IMR-90 (cell line): ENCODE measurements at regions not wholly inside any gene's neighbourhood (a gene's known extent, or its start where the extent isn't known, plus 50 kb on each side); places are given as distances from the start of the nearest gene placed in this dataset.

Source experiments
- ATAC-seq: fragments of 200-7000 bp; cut with Tn5 transposase; 2 replicates; pipeline ENCODE4 v1.9.1; 2020; ENCODE audit warnings: low read depth, mild to moderate bottlenecking, moderate library complexity
- BruUV-seq: library from RNA; stranded (reverse); fragments of 400-500 nt; replicated peaks from 2 replicates; lab custom pipeline; 2021; lab: Mats Ljungman, UMichigan
- CTCF ChIA-PET: fragments of 300-600 bp; formaldehyde crosslinking; extraction: SDS; loops from one replicate; lab custom pipeline; 2021; ENCODE audit warnings: antibody characterized with exemption; lab: Yijun Ruan, JAX
- POLR2A ChIA-PET: fragments of 300-600 bp; sonication (Branson Sonifier 250); formaldehyde crosslinking; loops from one replicate; lab custom pipeline; 2022; ENCODE audit warnings: antibody characterized with exemption; ENCODE audit not compliant: unreplicated experiment; lab: Charles Lee
- DNase-seq: peaks from one replicate; pipeline ENCODE4 v3.0.0; 2013
- H2AFZ ChIP-seq: replicated peaks from 2 replicates; pipeline ENCODE3; 2013; ENCODE audit warnings: low read length, mild to moderate bottlenecking; ENCODE audit not compliant: poor library complexity
- H2AK5ac ChIP-seq: 2 replicates; pipeline ENCODE4 v1.6.1; 2013; ENCODE audit warnings: low read depth, low read length, inconsistent platforms
- H2AK9ac ChIP-seq: replicated peaks from 2 replicates; pipeline ENCODE3; 2013; ENCODE audit warnings: mild to moderate bottlenecking, low read depth, low read length, moderate library complexity; ENCODE audit not compliant: poor library complexity
- H2BK120ac ChIP-seq: 2 replicates; pipeline ENCODE4 v1.6.1; 2013; ENCODE audit warnings: low read depth, low read length, inconsistent platforms
- H2BK15ac ChIP-seq: 3 replicates; pipeline ENCODE4 v1.6.1; 2013; ENCODE audit warnings: low read depth, low read length, inconsistent platforms
- H2BK20ac ChIP-seq: 2 replicates; pipeline ENCODE4 v1.6.1; 2013; ENCODE audit warnings: low read depth, mild to moderate bottlenecking, inconsistent platforms, low read length, moderate library complexity
- H2BK5ac ChIP-seq: 2 replicates; pipeline ENCODE4 v1.6.1; 2013; ENCODE audit warnings: mild to moderate bottlenecking, low read depth, low read length, inconsistent platforms; ENCODE audit not compliant: poor library complexity, severe bottlenecking
- H3K14ac ChIP-seq: replicated peaks from 2 replicates; pipeline ENCODE4 v1.6.1; 2013; ENCODE audit warnings: low read depth, low read length, inconsistent platforms
- H3K18ac ChIP-seq: 2 replicates; pipeline ENCODE4 v1.6.1; 2013; ENCODE audit warnings: low read depth, low read length, control low read depth
- H3K23ac ChIP-seq: 2 replicates; pipeline ENCODE4 v1.6.1; 2013; ENCODE audit warnings: low read depth, low read length, inconsistent platforms
- H3K27ac ChIP-seq: 2 replicates; pipeline ENCODE4 v1.5.1; 2013; ENCODE audit warnings: mild to moderate bottlenecking, control low read depth, low read length; ENCODE audit not compliant: insufficient read depth
- H3K27me3 ChIP-seq: 2 replicates; pipeline ENCODE4 v1.6.1; 2013; ENCODE audit warnings: low read length; ENCODE audit not compliant: control insufficient read depth, insufficient read depth
- H3K36me3 ChIP-seq: 2 replicates; pipeline ENCODE4 v1.6.1; 2013; ENCODE audit warnings: low read length, mixed read lengths; ENCODE audit not compliant: control insufficient read depth, insufficient read depth
- H3K4ac ChIP-seq: 2 replicates; pipeline ENCODE4 v1.6.1; 2013; ENCODE audit warnings: low read depth, low read length, inconsistent platforms
- H3K4me1 ChIP-seq: 2 replicates; pipeline ENCODE4 v1.6.1; 2013; ENCODE audit warnings: low read length, mixed read lengths; ENCODE audit not compliant: control insufficient read depth, insufficient read depth
- H3K4me2 ChIP-seq: 2 replicates; pipeline ENCODE4 v1.6.1; 2013; ENCODE audit warnings: low read depth, mild to moderate bottlenecking, control low read depth, low read length, moderate library complexity
- H3K4me3 ChIP-seq: 2 replicates; pipeline ENCODE4 v1.5.1; 2013; ENCODE audit warnings: low read depth, mild to moderate bottlenecking, control low read depth, low read length, moderate library complexity; ENCODE audit not compliant: insufficient read depth
- H3K56ac ChIP-seq: 2 replicates; pipeline ENCODE4 v1.6.1; 2013; ENCODE audit warnings: low read length, inconsistent platforms; ENCODE audit not compliant: insufficient read depth; ENCODE audit errors: extremely low read depth
- H3K79me1 ChIP-seq, 2 experiments: 2 replicates each; pipeline ENCODE4 v1.6.1; 2013; ENCODE audit warnings: low read length in 2 of 2, inconsistent platforms in 1 of 2, low read depth in 1 of 2
- H3K9ac ChIP-seq: 2 replicates; pipeline ENCODE4 v1.6.1; 2013; ENCODE audit warnings: low read depth, low read length, control low read depth
- H3K9me1 ChIP-seq: 2 replicates; pipeline ENCODE4 v1.6.1; 2013; ENCODE audit warnings: low read length, inconsistent platforms; ENCODE audit not compliant: insufficient read depth
- H3K9me3 ChIP-seq: 2 replicates; pipeline ENCODE4 v1.6.1; 2013; ENCODE audit warnings: low read length; ENCODE audit not compliant: control insufficient read depth, insufficient read depth
- H4K20me1 ChIP-seq: 2 replicates; pipeline ENCODE4 v1.6.1; 2013; ENCODE audit warnings: low read length, inconsistent platforms; ENCODE audit not compliant: insufficient read depth
- H4K5ac ChIP-seq: 2 replicates; pipeline ENCODE4 v1.6.1; 2013; ENCODE audit warnings: mild to moderate bottlenecking, low read depth, low read length, control low read depth
- H4K8ac ChIP-seq, 2 experiments: 2 replicates each; pipeline ENCODE4 v1.6.1; 2013; ENCODE audit warnings: low read depth in 2 of 2, low read length in 2 of 2, control low read depth in 1 of 2, inconsistent platforms in 1 of 2
- H4K91ac ChIP-seq: 2 replicates; pipeline ENCODE4 v1.6.1; 2013; ENCODE audit warnings: low read depth, low read length, inconsistent platforms; ENCODE audit not compliant: insufficient read depth
- CEBPB ChIP-seq: IDR thresholded peaks from 2 replicates; pipeline ENCODE4 v1.6.1; 2012; ENCODE audit warnings: low read depth, low read length, improper control_type of control experiment
- ELK1 ChIP-seq: fragments of 150-350 bp; IDR thresholded peaks from 2 replicates; pipeline ENCODE4 v1.6.1; 2016; ENCODE audit warnings: low read depth, mild to moderate bottlenecking, low read length, moderate library complexity, borderline replicate concordance
- FOS ChIP-seq: fragments of 150-350 bp; IDR thresholded peaks from 2 replicates; pipeline ENCODE4 v1.6.1; 2016; ENCODE audit warnings: low read depth, low read length
- MXI1 ChIP-seq: IDR thresholded peaks from 2 replicates; pipeline ENCODE4 v1.6.1; 2012; ENCODE audit warnings: low read depth, mild to moderate bottlenecking, low read length, moderate library complexity, borderline replicate concordance
- POLR2A ChIP-seq: IDR thresholded peaks from 2 replicates; pipeline ENCODE4 v1.6.1; 2012; ENCODE audit warnings: mild to moderate bottlenecking, low read depth, low read length
- RAD21 ChIP-seq: IDR thresholded peaks from 2 replicates; pipeline ENCODE4 v1.6.1; 2012; ENCODE audit warnings: low read length, improper control_type of control experiment
- SMC3 ChIP-seq: fragments of 150-350 bp; IDR thresholded peaks from 2 replicates; pipeline ENCODE4 v1.6.1; 2016; ENCODE audit warnings: low read depth, mild to moderate bottlenecking, antibody characterized with exemption, low read length, moderate library complexity
- USF2 ChIP-seq: fragments of 150-350 bp; IDR thresholded peaks from 2 replicates; pipeline ENCODE4 v1.6.1; 2017; ENCODE audit warnings: mild to moderate bottlenecking, antibody characterized with exemption, low read length, low read depth
- dilution Hi-C: fragments of 300-500 bp; cut with HindIII; formaldehyde crosslinking; loops from one replicate; pipeline ENCODE4 v1.14.3; 2018; ENCODE audit warnings: low sequenced_read_pairs; ENCODE audit not compliant: unreplicated experiment
- in situ Hi-C: fragments of 300-500 bp; cut with MboI; formaldehyde crosslinking; loops from 3 replicates; pipeline ENCODE4 v1.14.3; 2019; ENCODE audit warnings: low sequenced_read_pairs, inconsistent platforms, mixed read lengths
- intact Hi-C: fragments of 100-400 bp; cut with micrococcal nuclease; formaldehyde crosslinking; loops from 2 replicates; pipeline ENCODE4 v1.10.0; 2022

- Histone ChIP-seq H2BK5ac (peak overlapping the region; percentile 31), H2AK5ac (peak overlapping the region; percentile 69), H3K9me3 (no peaks in the 10 kb centered on the region), H4K91ac (peak overlapping the region; percentile 64), H3K18ac (peak overlapping the region; percentile 76; the same call in 1 of the 2 replicates), H2AK9ac (peak overlapping the region; percentile 37), H2BK120ac (peak overlapping the region; percentile 91), H3K79me1 (peaks cover 0 to 4% of the 10 kb centered on the region in 2 experiments; a peak in 1 of 4 replicates), H3K27me3 (no peaks in the 10 kb centered on the region), H3K27ac (no peak overlapping the region; the same call in 1 of the 2 replicates), H4K5ac (peak overlapping the region; percentile 41; the same call in 1 of the 2 replicates), H4K20me1 (no peaks in the 10 kb centered on the region), H3K4me3 (no peak overlapping the region), H2BK15ac (peak overlapping the region; percentile 52; the same call in 2 of the 3 replicates), H3K9ac (no peak overlapping the region), H3K9me1 (peaks cover 10% of the 10 kb centered on the region), H4K8ac (peak overlapping the region; percentile 6 to 22; a peak in 1 of 4 replicates), H3K4ac (peak overlapping the region; percentile 59), H3K56ac (peak overlapping the region; percentile 5; the same call in 1 of the 2 replicates), H3K36me3 (no peaks in the 10 kb centered on the region), H3K14ac (peak overlapping the region; percentile 87), H3K4me2 (peak overlapping the region; percentile 47; the same call in 1 of the 2 replicates), H3K4me1 (peaks cover 5% of the 10 kb centered on the region), H2BK20ac (peak overlapping the region; percentile 86), H2AFZ (peak overlapping the region; percentile 56), H3K23ac (peak overlapping the region; percentile 79)
- dilution Hi-C loops (no loop called here), intact Hi-C loops (no loop called here), in situ Hi-C loops (no loop called here)
- TF ChIP-seq MXI1 (no peak), CEBPB (no peak), ELK1 (no peak), SMC3 (no peak), POLR2A (no peak), RAD21 (no peak), FOS (peak; percentile 62), USF2 (no peak)
- POLR2A ChIA-PET = no interaction called here
- peak; percentile 74 for ATAC-seq
- BruUV-seq = no TSS peak
- peak; percentile 72 for DNase-seq
- CTCF ChIA-PET = no interaction called here
Observed at GRCh38 chr10:88110355-88110754, 246.9 kb downstream of the PTEN start.
